B cell (primary cell): ENCODE measurements at regions not wholly inside any gene's neighbourhood (a gene's known extent, or its start where the extent isn't known, plus 50 kb on each side); places are given as distances from the start of the nearest gene placed in this dataset.
"Not testable (repeated sequence)": the region's sequence is repeated elsewhere in the genome, so short reads cannot be mapped to it uniquely, and the experiment has no call there.

Source experiments
- ATAC-seq: fragments of 200-7000 bp; cut with Tn5 transposase; one replicate; pipeline ENCODE4 v1.10.0; 2021; ENCODE audit warnings: low read depth, mild to moderate bottlenecking, moderate number of reproducible peaks, moderate library complexity
- CTCF ChIA-PET: fragments of 350-600 bp; sonication (Branson Sonifier 250); formaldehyde crosslinking; loops from one replicate; lab custom pipeline; 2021; ENCODE audit warnings: antibody characterized with exemption, inconsistent platforms; lab: Charles Lee
- POLR2A ChIA-PET: fragments of 350-600 bp; sonication (Branson Sonifier 250); formaldehyde crosslinking; loops from one replicate; lab custom pipeline; 2021; ENCODE audit warnings: antibody characterized with exemption; lab: Charles Lee
- DNase-seq: peaks from one replicate; pipeline ENCODE4 v3.0.0; 2013
- H2AFZ ChIP-seq: 2 replicates; pipeline ENCODE4 v1.6.1; 2012; ENCODE audit warnings: mild to moderate bottlenecking, low read depth, low read length; ENCODE audit not compliant: insufficient read depth, poor library complexity, severe bottlenecking
- H3K27ac ChIP-seq, 2 donors: 1 replicate in 1 of 2; 2 replicates in 1 of 2; pipeline ENCODE4 v1.5.1; 2012 to 2013; ENCODE audit warnings: low read length in 2 of 2, mild to moderate bottlenecking in 2 of 2, moderate library complexity in 1 of 2
- H3K27me3 ChIP-seq, 4 experiments: fragments of 200-600 bp in 1 of 4; sonication (generic) in 1 of 4; replicated peaks in 1 of 4; 1 replicate in 2 of 4; 2 replicates in 2 of 4; pipeline versions ENCODE4 v1.6.1 to v1.7.0; 2013 to 2016; ENCODE audit warnings: low read length in 3 of 4, mild to moderate bottlenecking in 2 of 4, mixed read lengths in 1 of 4, moderate library complexity in 1 of 4; ENCODE audit not compliant: insufficient read depth in 4 of 4, control insufficient read depth in 3 of 4; ENCODE audit errors: control extremely low read depth in 1 of 4
- H3K36me3 ChIP-seq, 2 experiments: replicated peaks in 1 of 2; 1 replicate in 1 of 2; 2 replicates in 1 of 2; pipeline versions ENCODE4 v1.6.1 to v1.7.1; 2013; ENCODE audit warnings: low read length in 1 of 2; ENCODE audit not compliant: insufficient read depth in 2 of 2, control insufficient read depth in 1 of 2; ENCODE audit errors: control extremely low read depth in 1 of 2, extremely low read depth in 1 of 2
- H3K4me1 ChIP-seq, 2 donors: fragments of 200-600 bp in 1 of 2; sonication (generic) in 1 of 2; 1 replicate in 1 of 2; 2 replicates in 1 of 2; pipeline versions ENCODE4 v1.5.1 to v1.6.1; 2013 to 2017; ENCODE audit warnings: low read length in 2 of 2; ENCODE audit not compliant: control insufficient read depth in 2 of 2, insufficient read depth in 2 of 2
- H3K4me2 ChIP-seq: replicated peaks from 2 replicates; pipeline ENCODE3; 2012; ENCODE audit warnings: mild to moderate bottlenecking, low read depth, low read length; ENCODE audit not compliant: poor library complexity, severe bottlenecking
- H3K4me3 ChIP-seq, 5 experiments: fragments of 200-600 bp in 1 of 5; sonication (generic) in 1 of 5; 1 replicate in 3 of 5; 2 replicates in 2 of 5; pipeline versions ENCODE4 v1.5.1 to v1.7.0; 2011 to 2016; ENCODE audit warnings: low read length in 4 of 5, mild to moderate bottlenecking in 4 of 5, low read depth in 2 of 5, control low read depth in 1 of 5, moderate library complexity in 1 of 5; ENCODE audit not compliant: insufficient read depth in 1 of 5; ENCODE audit errors: control extremely low read depth in 1 of 5, extremely low read depth in 1 of 5
- H3K79me2 ChIP-seq: fragments of 200-600 bp; sonication (generic); one replicate; pipeline ENCODE4 v1.6.0; 2016; ENCODE audit warnings: low read length; ENCODE audit not compliant: control insufficient read depth, insufficient read depth
- H3K9ac ChIP-seq: fragments of 200-600 bp; sonication (generic); 2 replicates; pipeline ENCODE4 v1.6.1; 2017; ENCODE audit warnings: mild to moderate bottlenecking, low read length, moderate library complexity
- H3K9me3 ChIP-seq, 3 donors: one replicate each; pipeline versions ENCODE4 v1.6.1 to v1.7.1; 2013; ENCODE audit warnings: low read length in 2 of 3; ENCODE audit not compliant: control insufficient read depth in 2 of 3, insufficient read depth in 1 of 3; ENCODE audit errors: control extremely low read depth in 1 of 3
- H4K20me1 ChIP-seq: 2 replicates; pipeline ENCODE4 v1.6.0; 2012; ENCODE audit warnings: mild to moderate bottlenecking, low read length; ENCODE audit not compliant: insufficient read depth, control insufficient read depth, poor library complexity, severe bottlenecking
- H3K27ac Mint-ChIP-seq: one replicate; pipeline ENCODE4 v1.8.0; 2021; ENCODE audit warnings: mixed read lengths
- H3K27me3 Mint-ChIP-seq: one replicate; pipeline ENCODE4 v1.8.0; 2021; ENCODE audit warnings: mixed read lengths
- H3K4me1 Mint-ChIP-seq: one replicate; pipeline ENCODE4 v1.8.0; 2021; ENCODE audit warnings: mixed read lengths
- H3K4me3 Mint-ChIP-seq: one replicate; pipeline ENCODE4 v1.8.0; 2021; ENCODE audit warnings: mixed read lengths
- H3K9me3 Mint-ChIP-seq: one replicate; pipeline ENCODE4 v1.8.0; 2022; ENCODE audit warnings: mixed read lengths; ENCODE audit not compliant: insufficient read depth
- EZH2 ChIP-seq: IDR thresholded peaks from 2 replicates; pipeline ENCODE4 v1.6.1; 2012; ENCODE audit warnings: borderline replicate concordance, low read depth, mild to moderate bottlenecking, moderate library complexity, low read length; ENCODE audit not compliant: insufficient read depth, poor library complexity, severe bottlenecking
- WGBS: methylation state at CpG from one replicate; pipeline ENCODE4 v1.1.5; 2013; ENCODE audit warnings: missing lambda C conversion rate; ENCODE audit not compliant: insufficient coverage; 5-methylcytosine and 5-hydroxymethylcytosine counted together
- intact Hi-C: fragments of 100-400 bp; cut with micrococcal nuclease; formaldehyde crosslinking; loops from one replicate; pipeline ENCODE4 v1.10.0; 2022
- TF ChIP-seq, protein P1 (sequence below): fragments of 200-600 bp; IDR thresholded peaks from one replicate; pipeline ENCODE4 v1.8.0; 2022; ENCODE audit warnings: antibody characterized with exemption, mild to moderate bottlenecking

- Histone ChIP-seq H3K27me3 (peaks cover 0 to 3% (median 1%) of the 10 kb centered on the region in 4 experiments), H3K4me3 (no peak overlapping the region), H3K9me3 (no peaks in the 10 kb centered on the region), H4K20me1 (no peaks in the 10 kb centered on the region), H3K36me3 (no peaks in the 10 kb centered on the region), H3K4me1 (no peaks in the 10 kb centered on the region), H3K27ac (no peak overlapping the region), H3K9ac (no peak overlapping the region), H3K4me2 (no peak overlapping the region), H2AFZ (no peak overlapping the region), H3K79me2 (no peaks in the 10 kb centered on the region)
- Mint-ChIP-seq H3K4me3 (no peak overlapping the region), H3K4me1 (no peaks in the 10 kb centered on the region), H3K27me3 (peaks cover 3% of the 10 kb centered on the region), H3K9me3 (no peaks in the 10 kb centered on the region), H3K27ac (no peak overlapping the region)
- ATAC-seq: no peak
- CTCF ChIA-PET: no interaction called here
- 100% methylated on average over 1 of the region's 3 CpGs for WGBS
- intact Hi-C loops: no loop called here
- DNase-seq: no peak
- TF ChIP-seq EZH2: no peak
- TF ChIP-seq, protein P1, sequence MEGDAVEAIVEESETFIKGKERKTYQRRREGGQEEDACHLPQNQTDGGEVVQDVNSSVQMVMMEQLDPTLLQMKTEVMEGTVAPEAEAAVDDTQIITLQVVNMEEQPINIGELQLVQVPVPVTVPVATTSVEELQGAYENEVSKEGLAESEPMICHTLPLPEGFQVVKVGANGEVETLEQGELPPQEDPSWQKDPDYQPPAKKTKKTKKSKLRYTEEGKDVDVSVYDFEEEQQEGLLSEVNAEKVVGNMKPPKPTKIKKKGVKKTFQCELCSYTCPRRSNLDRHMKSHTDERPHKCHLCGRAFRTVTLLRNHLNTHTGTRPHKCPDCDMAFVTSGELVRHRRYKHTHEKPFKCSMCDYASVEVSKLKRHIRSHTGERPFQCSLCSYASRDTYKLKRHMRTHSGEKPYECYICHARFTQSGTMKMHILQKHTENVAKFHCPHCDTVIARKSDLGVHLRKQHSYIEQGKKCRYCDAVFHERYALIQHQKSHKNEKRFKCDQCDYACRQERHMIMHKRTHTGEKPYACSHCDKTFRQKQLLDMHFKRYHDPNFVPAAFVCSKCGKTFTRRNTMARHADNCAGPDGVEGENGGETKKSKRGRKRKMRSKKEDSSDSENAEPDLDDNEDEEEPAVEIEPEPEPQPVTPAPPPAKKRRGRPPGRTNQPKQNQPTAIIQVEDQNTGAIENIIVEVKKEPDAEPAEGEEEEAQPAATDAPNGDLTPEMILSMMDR: no peak
- POLR2A ChIA-PET: no interaction called here
Measured at GRCh38 chr16:49961089-49961488, 63.9 kb upstream of the CNEP1R1 start.

DNA sequence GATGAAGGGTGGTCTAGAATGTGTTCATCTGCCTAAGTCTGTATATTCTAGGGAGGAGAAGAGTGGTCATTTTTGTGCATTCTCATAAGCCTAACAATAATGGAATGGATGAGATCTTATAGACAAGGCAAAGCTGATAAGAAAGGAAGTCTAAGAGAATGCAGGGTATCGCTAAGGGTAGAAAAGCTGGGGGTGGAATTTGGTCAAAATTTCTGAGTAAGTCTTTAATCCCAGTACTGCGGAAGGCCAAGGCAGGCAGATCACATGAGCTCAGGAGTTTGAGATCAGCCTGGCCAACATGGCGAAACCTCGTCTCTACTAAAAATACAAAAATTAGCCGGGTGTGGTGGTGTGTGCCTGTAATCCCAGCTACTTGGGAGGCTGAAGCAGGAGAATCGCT, 62.5 kb upstream of the CNEP1R1 start:
- H3K4me1 Mint-ChIP-seq, DNase-seq, ATAC-seq, CTCF ChIA-PET, intact Hi-C loops, H3K4me1 ChIP-seq, H4K20me1 ChIP-seq, H3K4me3 Mint-ChIP-seq, H3K9me3 Mint-ChIP-seq, H3K27me3 ChIP-seq, POLR2A ChIA-PET, H3K4me3 ChIP-seq, H3K79me2 ChIP-seq, H3K9ac ChIP-seq, H2AFZ ChIP-seq, H3K9me3 ChIP-seq, H3K27ac Mint-ChIP-seq, H3K36me3 ChIP-seq, H3K4me2 ChIP-seq, H3K27ac ChIP-seq: not testable (repeated sequence)
- peaks cover 12% of the 10 kb centered on the region for H3K27me3 Mint-ChIP-seq
- WGBS: no CpG with 5 or more reads among the region's 6 CpGs
